GM12892 (cell line): ENCODE measurements at regions not wholly inside any gene's neighbourhood (a gene's known extent, or its start where the extent isn't known, plus 50 kb on each side); places are given as distances from the start of the nearest gene placed in this dataset.

ENCODE experiments used
- POLR2A ChIP-seq: IDR thresholded peaks from 2 replicates; pipeline ENCODE4 v1.6.1; 2011; ENCODE audit warnings: low read depth, low read length, control low read depth
- POLR2AphosphoS5 ChIP-seq: IDR thresholded peaks from 2 replicates; pipeline ENCODE4 v1.6.1; 2011; ENCODE audit warnings: low read depth, low read length, control low read depth
- TAF1 ChIP-seq: IDR thresholded peaks from 2 replicates; pipeline ENCODE4 v1.6.1; 2011; ENCODE audit warnings: low read depth, mild to moderate bottlenecking, control low read depth, low read length, borderline replicate concordance

- TF ChIP-seq POLR2A: no peak
- TF ChIP-seq TAF1: no peak
- no peak for TF ChIP-seq POLR2AphosphoS5
Observed at GRCh38 chr2:191749181-191749540, 71.2 kb downstream of the NABP1 start.
